T-cell (primary cell): ENCODE measurements at regions not wholly inside any gene's neighbourhood (a gene's known extent, or its start where the extent isn't known, plus 50 kb on each side); places are given as distances from the start of the nearest gene placed in this dataset.

Source experiments
- ATAC-seq, 4 experiments: fragments of 200-7000 bp in 3 of 4; fragments of 150-1000 bp in 1 of 4; cut with Tn5 transposase; replicated peaks in 1 of 4; 1 replicate in 3 of 4; 2 replicates in 1 of 4; pipeline ENCODE4 v1.10.0; 2021; ENCODE audit warnings: moderate library complexity in 3 of 4, mild to moderate bottlenecking in 2 of 4, moderate number of reproducible peaks in 1 of 4
- CTCF ChIA-PET, 2 donors: fragments of 300-600 bp; sonication (Branson Sonifier 250); formaldehyde crosslinking; loops; one replicate each; lab custom pipeline; 2022; ENCODE audit warnings: antibody characterized with exemption in 2 of 2; lab: Charles Lee
- POLR2A ChIA-PET, 2 donors: fragments of 300-600 bp; sonication (Branson Sonifier 250); formaldehyde crosslinking; loops; one replicate each; lab custom pipeline; 2022; ENCODE audit warnings: antibody characterized with exemption in 2 of 2; lab: Charles Lee
- DNase-seq, 35 experiments: peaks; one replicate each; pipeline versions ENCODE4 v3.0.0 to v3.0.0-alpha.2; 2013 to 2023
- H3K27ac ChIP-seq: one replicate; pipeline ENCODE4 v1.5.1; 2013; ENCODE audit warnings: low read length
- H3K27me3 ChIP-seq, 2 experiments: replicated peaks in 1 of 2; 1 replicate in 1 of 2; 2 replicates in 1 of 2; pipeline versions ENCODE4 v1.6.1 to v1.7.0; 2013; ENCODE audit warnings: low read length in 1 of 2, mixed read lengths in 1 of 2; ENCODE audit not compliant: control insufficient read depth in 2 of 2, insufficient read depth in 2 of 2; ENCODE audit errors: extremely low read depth in 1 of 2
- H3K36me3 ChIP-seq, 2 donors: 1 replicate in 1 of 2; 2 replicates in 1 of 2; pipeline versions ENCODE4 v1.6.1 to v1.7.0; 2013; ENCODE audit warnings: low read length in 1 of 2; ENCODE audit not compliant: control insufficient read depth in 2 of 2, insufficient read depth in 1 of 2; ENCODE audit errors: extremely low read depth in 1 of 2
- H3K4me1 ChIP-seq, 2 experiments: 1 replicate in 1 of 2; 2 replicates in 1 of 2; pipeline versions ENCODE4 v1.6.1 to v1.7.0; 2013; ENCODE audit warnings: low read length in 2 of 2, mixed read lengths in 1 of 2; ENCODE audit not compliant: insufficient read depth in 2 of 2, control insufficient read depth in 1 of 2; ENCODE audit errors: extremely low read depth in 1 of 2
- H3K4me3 ChIP-seq, 2 donors: 1 replicate in 1 of 2; 2 replicates in 1 of 2; pipeline versions ENCODE4 v1.5.1 to v1.7.0; 2013; ENCODE audit warnings: mild to moderate bottlenecking in 2 of 2, low read length in 1 of 2, moderate library complexity in 1 of 2; ENCODE audit not compliant: control insufficient read depth in 1 of 2; ENCODE audit errors: extremely low read depth in 1 of 2
- H3K9me3 ChIP-seq: 2 replicates; pipeline ENCODE4 v1.7.0; 2013
- H3K27ac Mint-ChIP-seq, 2 donors: one replicate each; pipeline ENCODE4 v1.8.0; 2020 to 2021; ENCODE audit warnings: mild to moderate bottlenecking in 2 of 2, mixed read lengths in 2 of 2
- H3K27me3 Mint-ChIP-seq, 2 donors: one replicate each; pipeline ENCODE4 v1.8.0; 2021 to 2022; ENCODE audit warnings: mixed read lengths in 2 of 2
- H3K36me3 Mint-ChIP-seq: one replicate; pipeline ENCODE4 v1.8.0; 2021; ENCODE audit warnings: mixed read lengths
- H3K4me1 Mint-ChIP-seq, 3 donors: one replicate each; pipeline ENCODE4 v1.8.0; 2020 to 2022; ENCODE audit warnings: mixed read lengths in 3 of 3, mild to moderate bottlenecking in 1 of 3
- H3K4me3 Mint-ChIP-seq, 3 donors: one replicate each; pipeline ENCODE4 v1.8.0; 2020 to 2022; ENCODE audit warnings: mild to moderate bottlenecking in 3 of 3, mixed read lengths in 3 of 3, moderate library complexity in 3 of 3
- H3K9me3 Mint-ChIP-seq, 3 donors: one replicate each; pipeline ENCODE4 v1.8.0; 2020 to 2022; ENCODE audit warnings: mixed read lengths in 3 of 3
- WGBS: methylation state at CpG from one replicate; pipeline ENCODE4 v1.1.5; 2013; ENCODE audit warnings: missing lambda C conversion rate; ENCODE audit not compliant: insufficient coverage; 5-methylcytosine and 5-hydroxymethylcytosine counted together

GRCh38 chr2:65608916-65609315 lies 176.5 kb upstream of the SPRED2 start:
- Mint-ChIP-seq H3K4me1 (peaks cover 0 to 17% (median 10%) of the 10 kb centered on the region in 3 donors), H3K9me3 (no peaks in the 10 kb centered on the region), H3K36me3 (no peaks in the 10 kb centered on the region), H3K27ac (no peak overlapping the region), H3K4me3 (no peak overlapping the region), H3K27me3 (no peaks in the 10 kb centered on the region)
- DNase-seq, result no peak
- CTCF ChIA-PET, result no interaction called here
- no peaks in the 10 kb centered on the region for H3K9me3 ChIP-seq
- H3K36me3 ChIP-seq, result no peaks in the 10 kb centered on the region
- H3K4me1 ChIP-seq, result no peaks in the 10 kb centered on the region
- ATAC-seq, result no peak
- no peak overlapping the region for H3K4me3 ChIP-seq
- H3K27me3 ChIP-seq, result peaks cover 0 to 2% of the 10 kb centered on the region in 2 experiments
- 85% methylated on average over 10 of the region's 14 CpGs for WGBS
- no peak overlapping the region for H3K27ac ChIP-seq
- POLR2A ChIA-PET, result no interaction called here

GRCh38 chr2:65608466-65608865 lies 176.1 kb upstream of the SPRED2 start:
- Mint-ChIP-seq H3K27me3 (no peaks in the 10 kb centered on the region), H3K27ac (no peak overlapping the region), H3K9me3 (no peaks in the 10 kb centered on the region), H3K4me3 (no peak overlapping the region), H3K36me3 (no peaks in the 10 kb centered on the region), H3K4me1 (peaks cover 0 to 17% (median 10%) of the 10 kb centered on the region in 3 donors)
- Histone ChIP-seq H3K36me3 (no peaks in the 10 kb centered on the region), H3K4me3 (no peak overlapping the region), H3K27ac (no peak overlapping the region), H3K9me3 (no peaks in the 10 kb centered on the region), H3K4me1 (no peaks in the 10 kb centered on the region), H3K27me3 (peaks cover 0 to 2% of the 10 kb centered on the region in 2 experiments)
- ATAC-seq, result no peak
- 84% methylated on average over 3 of the region's 5 CpGs for WGBS
- CTCF ChIA-PET, result no interaction called here
- no peak for DNase-seq
- POLR2A ChIA-PET, result no interaction called here

- Mint-ChIP-seq H3K9me3 (no peaks in the 10 kb centered on the region), H3K27ac (no peak overlapping the region), H3K36me3 (no peaks in the 10 kb centered on the region), H3K27me3 (no peaks in the 10 kb centered on the region), H3K4me3 (no peak overlapping the region), H3K4me1 (peaks cover 0 to 17% (median 10%) of the 10 kb centered on the region in 3 donors)
- ChIA-PET POLR2A (interaction anchor here in 1 of 2 donors (0.6 kb wide), 1 partner anchor 104 kb away, joined by 6 read pairs; no protein-coding TSS in a partner anchor), CTCF (interaction anchor here in 1 of 2 donors (0.6 kb wide), 1 partner anchor 180 kb away, joined by 5 read pairs; no protein-coding TSS in a partner anchor)
- Histone ChIP-seq H3K4me1 (no peaks in the 10 kb centered on the region), H3K36me3 (no peaks in the 10 kb centered on the region), H3K27me3 (peaks cover 0 to 2% of the 10 kb centered on the region in 2 experiments), H3K4me3 (no peak overlapping the region), H3K9me3 (no peaks in the 10 kb centered on the region), H3K27ac (no peak overlapping the region)
- 72% methylated on average over 2 of the region's 14 CpGs for WGBS
- ATAC-seq (no peak), DNase-seq (no peak)
Observed at GRCh38 chr2:65607662-65608305, 175.4 kb upstream of the SPRED2 start.

- Histone ChIP-seq H3K9me3 (no peaks in the 10 kb centered on the region), H3K27ac (no peak overlapping the region), H3K36me3 (no peaks in the 10 kb centered on the region), H3K27me3 (peaks cover 0 to 2% of the 10 kb centered on the region in 2 experiments), H3K4me3 (no peak overlapping the region), H3K4me1 (no peaks in the 10 kb centered on the region)
- Mint-ChIP-seq H3K4me1 (peaks cover 0 to 17% (median 10%) of the 10 kb centered on the region in 3 donors), H3K36me3 (no peaks in the 10 kb centered on the region), H3K27me3 (no peaks in the 10 kb centered on the region), H3K27ac (no peak overlapping the region), H3K4me3 (no peak overlapping the region), H3K9me3 (no peaks in the 10 kb centered on the region)
- no peak for ATAC-seq
- POLR2A ChIA-PET, result no interaction called here
- DNase-seq, result no peak
- CTCF ChIA-PET, result no interaction called here
Observed at GRCh38 chr2:65605743-65606058, 173.3 kb upstream of the SPRED2 start.

- ChIA-PET POLR2A (no interaction called here), CTCF (no interaction called here)
- Histone ChIP-seq H3K27ac (no peak overlapping the region), H3K27me3 (peaks cover 0 to 2% of the 10 kb centered on the region in 2 experiments), H3K36me3 (no peaks in the 10 kb centered on the region), H3K9me3 (no peaks in the 10 kb centered on the region), H3K4me3 (no peak overlapping the region), H3K4me1 (no peaks in the 10 kb centered on the region)
- Mint-ChIP-seq H3K36me3 (no peaks in the 10 kb centered on the region), H3K27ac (no peak overlapping the region), H3K4me3 (no peak overlapping the region), H3K27me3 (no peaks in the 10 kb centered on the region), H3K4me1 (peaks cover 0 to 17% (median 10%) of the 10 kb centered on the region in 3 donors), H3K9me3 (no peaks in the 10 kb centered on the region)
- ATAC-seq (no peak), DNase-seq (no peak)
- 93% methylated on average over 3 of the region's 4 CpGs for WGBS
Observed at GRCh38 chr2:65605058-65605742, 172.8 kb upstream of the SPRED2 start.

- no peak for DNase-seq
Observed at GRCh38 chr2:65604246-65604645, 171.8 kb upstream of the SPRED2 start.

More at GRCh38 chr2:65604246-65604645, 171.8 kb upstream of the SPRED2 start:
- Histone ChIP-seq H3K4me1 (no peaks in the 10 kb centered on the region), H3K36me3 (no peaks in the 10 kb centered on the region), H3K27ac (no peak overlapping the region), H3K4me3 (no peak overlapping the region), H3K27me3 (peaks cover 0 to 2% of the 10 kb centered on the region in 2 experiments), H3K9me3 (no peaks in the 10 kb centered on the region)
- POLR2A ChIA-PET, result no interaction called here
- 80% methylated on average over 1 of the region's 4 CpGs for WGBS
- no peaks in the 10 kb centered on the region for H3K27me3 Mint-ChIP-seq
- ATAC-seq, result no peak
- peaks cover 0 to 17% (median 10%) of the 10 kb centered on the region in 3 donors for H3K4me1 Mint-ChIP-seq
- CTCF ChIA-PET, result no interaction called here
- H3K4me3 Mint-ChIP-seq, result no peak overlapping the region
- no peaks in the 10 kb centered on the region for H3K36me3 Mint-ChIP-seq
- H3K9me3 Mint-ChIP-seq, result no peaks in the 10 kb centered on the region
- H3K27ac Mint-ChIP-seq, result no peak overlapping the region
